Liver (tissue), 7 donors: ENCODE measurements at regions not wholly inside any gene's neighbourhood (a gene's known extent, or its start where the extent isn't known, plus 50 kb on each side); places are given as distances from the start of the nearest gene placed in this dataset.

Experiments
- DNase-seq: peaks from one replicate; pipeline ENCODE4 v3.0.0-alpha.2; 2017; ENCODE audit warnings: low spot score
- H3K27ac ChIP-seq, 2 donors: one replicate each; pipeline ENCODE4 v1.7.0; 2013; ENCODE audit warnings: inconsistent platforms in 2 of 2, low read length in 2 of 2, control low read depth in 1 of 2, low read depth in 1 of 2, mild to moderate bottlenecking in 1 of 2
- H3K27me3 ChIP-seq, 4 donors: one replicate each; pipeline versions ENCODE4 v1.6.1 to v1.7.0; 2013; ENCODE audit warnings: low read length in 3 of 4, inconsistent platforms in 1 of 4, mild to moderate bottlenecking in 1 of 4, moderate library complexity in 1 of 4; ENCODE audit not compliant: control insufficient read depth in 4 of 4, insufficient read depth in 4 of 4
- H3K36me3 ChIP-seq, 4 donors: one replicate each; pipeline versions ENCODE4 v1.6.1 to v1.7.0; 2013; ENCODE audit warnings: low read length in 3 of 4, mild to moderate bottlenecking in 3 of 4, low read depth in 1 of 4, moderate library complexity in 1 of 4; ENCODE audit not compliant: control insufficient read depth in 4 of 4, insufficient read depth in 3 of 4
- H3K4me1 ChIP-seq, 4 donors: one replicate each; pipeline versions ENCODE4 v1.6.1 to v1.7.0; 2013; ENCODE audit warnings: low read length in 3 of 4, mild to moderate bottlenecking in 3 of 4, moderate library complexity in 1 of 4; ENCODE audit not compliant: control insufficient read depth in 4 of 4, insufficient read depth in 4 of 4
- H3K4me3 ChIP-seq, 3 donors: one replicate each; pipeline versions ENCODE4 v1.6.1 to v1.7.0; 2013; ENCODE audit warnings: low read length in 3 of 3, control low read depth in 1 of 3, low read depth in 1 of 3, mild to moderate bottlenecking in 1 of 3
- H3K9ac ChIP-seq, 2 donors: one replicate each; pipeline ENCODE4 v1.7.0; 2013; ENCODE audit warnings: low read length in 2 of 2, mild to moderate bottlenecking in 2 of 2, moderate library complexity in 2 of 2, control low read depth in 1 of 2, low read depth in 1 of 2
- H3K9me3 ChIP-seq, 4 donors: one replicate each; pipeline versions ENCODE4 v1.6.1 to v1.7.0; 2013; ENCODE audit warnings: low read length in 3 of 4; ENCODE audit not compliant: control insufficient read depth in 4 of 4
- ATF3 ChIP-seq: IDR thresholded peaks from 2 replicates; pipeline ENCODE4 v1.6.1; 2016; ENCODE audit warnings: antibody characterized with exemption
- EGR1 ChIP-seq, 2 donors: IDR thresholded peaks; 2 replicates each; pipeline ENCODE4 v1.6.1; 2016 to 2018; ENCODE audit warnings: antibody characterized with exemption in 2 of 2, low read depth in 2 of 2
- FOXA1 ChIP-seq: IDR thresholded peaks from 2 replicates; pipeline ENCODE4 v1.6.1; 2016; ENCODE audit warnings: antibody characterized with exemption
- FOXA2 ChIP-seq: IDR thresholded peaks from 2 replicates; pipeline ENCODE4 v1.6.1; 2016; ENCODE audit warnings: antibody characterized with exemption
- GABPA ChIP-seq, 2 donors: IDR thresholded peaks in 1 of 2; conservative IDR thresholded peaks in 1 of 2; 2 replicates each; pipeline ENCODE4 v1.6.1; 2016; ENCODE audit warnings: antibody characterized with exemption in 2 of 2, mild to moderate bottlenecking in 1 of 2, moderate library complexity in 1 of 2
- HNF4A ChIP-seq, 2 donors: conservative IDR thresholded peaks; 2 replicates each; pipeline ENCODE4 v1.6.1; 2016; ENCODE audit warnings: antibody characterized with exemption in 2 of 2, mild to moderate bottlenecking in 2 of 2
- HNF4G ChIP-seq: IDR thresholded peaks from 2 replicates; pipeline ENCODE4 v1.6.1; 2016; ENCODE audit warnings: antibody characterized with exemption
- JUND ChIP-seq, 2 donors: IDR thresholded peaks; 2 replicates each; pipeline ENCODE4 v1.6.1; 2016; ENCODE audit warnings: antibody characterized with exemption in 2 of 2
- NR2F2 ChIP-seq: IDR thresholded peaks from 2 replicates; pipeline ENCODE4 v1.6.1; 2016; ENCODE audit warnings: antibody characterized with exemption
- RAD21 ChIP-seq, 2 donors: IDR thresholded peaks; 2 replicates each; pipeline ENCODE4 v1.6.1; 2016; ENCODE audit warnings: antibody characterized with exemption in 2 of 2, mild to moderate bottlenecking in 2 of 2
- REST ChIP-seq: IDR thresholded peaks from 2 replicates; pipeline ENCODE4 v1.6.1; 2016; ENCODE audit warnings: antibody characterized with exemption, mild to moderate bottlenecking
- RXRA ChIP-seq, 2 donors: IDR thresholded peaks; 2 replicates each; pipeline ENCODE4 v1.6.1; 2017 to 2018; ENCODE audit warnings: antibody characterized with exemption in 2 of 2, mild to moderate bottlenecking in 1 of 2
- SP1 ChIP-seq: IDR thresholded peaks from 2 replicates; pipeline ENCODE4 v1.6.1; 2018; ENCODE audit warnings: antibody characterized with exemption, mild to moderate bottlenecking
- TAF1 ChIP-seq: conservative IDR thresholded peaks from 2 replicates; pipeline ENCODE4 v1.6.1; 2016; ENCODE audit warnings: antibody characterized with exemption, mild to moderate bottlenecking
- YY1 ChIP-seq: IDR thresholded peaks from 2 replicates; pipeline ENCODE4 v1.6.1; 2016; ENCODE audit warnings: antibody characterized with exemption, mild to moderate bottlenecking
- ZBTB33 ChIP-seq: IDR thresholded peaks from 2 replicates; pipeline ENCODE4 v1.6.1; 2016; ENCODE audit warnings: antibody characterized with exemption
- WGBS: extraction: QIAGEN DNeasy Blood & Tissue Kit; methylation state at CpG from one replicate; pipeline ENCODE4 v1.1.7; 2013; 5-methylcytosine and 5-hydroxymethylcytosine counted together
- TF ChIP-seq, protein P1 (sequence below): IDR thresholded peaks from 2 replicates; pipeline ENCODE4 v1.6.1; 2016; ENCODE audit warnings: antibody characterized with exemption
- donor health status: healthy.
- donor health status: healthy.
- donor health status: healthy.
- donor health status: healthy.

- Histone ChIP-seq H3K27ac (no peak overlapping the region), H3K9ac (no peak overlapping the region), H3K4me1 (peaks cover 0 to 3% (median 1%) of the 10 kb centered on the region in 4 donors), H3K4me3 (no peak overlapping the region), H3K36me3 (no peaks in the 10 kb centered on the region), H3K27me3 (peaks cover 0 to 3% (median 0%) of the 10 kb centered on the region in 4 donors), H3K9me3 (no peaks in the 10 kb centered on the region)
- 90% methylated on average over 5 of the region's 5 CpGs for WGBS
- DNase-seq: no peak
- TF ChIP-seq HNF4A (conservative IDR thresholded peaks at IDR 0.05): no peak
- TF ChIP-seq GABPA (IDR thresholded peaks at IDR 0.05 in 1 of 2, conservative IDR thresholded peaks at IDR 0.05 in 1 of 2): no peak
- no peak for TF ChIP-seq ATF3
- no peak for TF ChIP-seq SP1
- TF ChIP-seq, protein P1, sequence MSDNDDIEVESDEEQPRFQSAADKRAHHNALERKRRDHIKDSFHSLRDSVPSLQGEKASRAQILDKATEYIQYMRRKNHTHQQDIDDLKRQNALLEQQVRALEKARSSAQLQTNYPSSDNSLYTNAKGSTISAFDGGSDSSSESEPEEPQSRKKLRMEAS: no peak
- no peak for TF ChIP-seq FOXA2
- TF ChIP-seq FOXA1: no peak
- no peak for TF ChIP-seq HNF4G
- no peak for TF ChIP-seq EGR1 (IDR thresholded peaks at IDR 0.05; ENCODE audit: low read depth in 2 of 2)
- no peak for TF ChIP-seq JUND (IDR thresholded peaks at IDR 0.05)
- no peak for TF ChIP-seq YY1
- no peak for TF ChIP-seq REST
- TF ChIP-seq TAF1: no peak
Observed at GRCh38 chr2:217227794-217228193, 367.9 kb upstream of the TNP1 start.

GRCh38 chr2:217225596-217225995 is 365.7 kb upstream of the TNP1 start:
- H3K4me3 ChIP-seq: no peak overlapping the region
- TF ChIP-seq REST (no peak), NR2F2 (no peak), YY1 (no peak), RAD21 (IDR thresholded peaks at IDR 0.05) (no peak), SP1 (no peak), RXRA (IDR thresholded peaks at IDR 0.05) (no peak), ZBTB33 (no peak), JUND (IDR thresholded peaks at IDR 0.05) (no peak), HNF4A (conservative IDR thresholded peaks at IDR 0.05) (no peak)
- TF ChIP-seq, protein P1: no peak
- no peaks in the 10 kb centered on the region for H3K36me3 ChIP-seq
- H3K27me3 ChIP-seq: peaks cover 0 to 3% (median 0%) of the 10 kb centered on the region in 4 donors
- no peak overlapping the region for H3K9ac ChIP-seq
- 96% methylated on average over 1 of the region's 1 CpG for WGBS
- H3K4me1 ChIP-seq: no peaks in the 10 kb centered on the region
- no peak for DNase-seq
- no peak overlapping the region for H3K27ac ChIP-seq
- H3K9me3 ChIP-seq: no peaks in the 10 kb centered on the region
